Osteoblast (primary cell): ENCODE measurements at regions not wholly inside any gene's neighbourhood (a gene's known extent, or its start where the extent isn't known, plus 50 kb on each side); places are given as distances from the start of the nearest gene placed in this dataset.
A peak's percentile ranks its signal among the peaks of the same experiment; 100 is the strongest.

Experiments
- DNase-seq: peaks from one replicate; pipeline ENCODE4 v3.0.0; 2011; ENCODE audit warnings: low spot score, mixed read lengths; ENCODE audit not compliant: insufficient read length; ENCODE audit errors: missing footprints
- H2AFZ ChIP-seq: 2 replicates; pipeline ENCODE4 v1.6.0; 2011; ENCODE audit warnings: mild to moderate bottlenecking, low read length
- H3K27ac ChIP-seq: 2 replicates; pipeline ENCODE4 v1.5.1; 2011; ENCODE audit warnings: mild to moderate bottlenecking, low read depth, low read length, moderate library complexity
- H3K27me3 ChIP-seq: 2 replicates; pipeline ENCODE4 v1.6.0; 2012; ENCODE audit warnings: mild to moderate bottlenecking, control low read depth, inconsistent platforms, low read length, moderate library complexity; ENCODE audit not compliant: insufficient read depth
- H3K36me3 ChIP-seq: 2 replicates; pipeline ENCODE4 v1.5.1; 2011; ENCODE audit warnings: mild to moderate bottlenecking, low read length, control low read depth, moderate library complexity; ENCODE audit not compliant: insufficient read depth
- H3K4me1 ChIP-seq: 2 replicates; pipeline ENCODE4 v1.5.1; 2011; ENCODE audit warnings: mild to moderate bottlenecking, low read length, control low read depth, moderate library complexity; ENCODE audit not compliant: insufficient read depth
- H3K4me2 ChIP-seq: 2 replicates; pipeline ENCODE4 v1.6.0; 2011; ENCODE audit warnings: mild to moderate bottlenecking, low read length; ENCODE audit not compliant: insufficient read depth
- H3K4me3 ChIP-seq: fragments of 200-600 bp; sonication (generic); 3 replicates; pipeline ENCODE4 v1.5.1; 2012; ENCODE audit warnings: mild to moderate bottlenecking, low read length, inconsistent platforms; ENCODE audit not compliant: insufficient read depth
- H3K79me2 ChIP-seq: 2 replicates; pipeline ENCODE4 v1.6.0; 2012; ENCODE audit warnings: mild to moderate bottlenecking, low read length, control low read depth, inconsistent platforms; ENCODE audit not compliant: insufficient read depth
- H3K9me3 ChIP-seq: 2 replicates; pipeline ENCODE4 v1.5.1; 2011; ENCODE audit warnings: low read depth, low read length, control low read depth
- H4K20me1 ChIP-seq: 2 replicates; pipeline ENCODE4 v1.6.0; 2012; ENCODE audit warnings: mild to moderate bottlenecking, low read length, control low read depth; ENCODE audit not compliant: insufficient read depth
- CTCF ChIP-seq: IDR thresholded peaks from 2 replicates; pipeline ENCODE4 v1.5.1; 2011; ENCODE audit warnings: mild to moderate bottlenecking, low read depth, low read length, moderate library complexity; ENCODE audit errors: extremely low read depth

GRCh38 chr18:44597797-44598196, 82.9 kb upstream of the SETBP1 start:
- no peak overlapping the region for H3K4me2 ChIP-seq
- no peaks in the 10 kb centered on the region for H4K20me1 ChIP-seq
- H3K36me3 ChIP-seq, result no peaks in the 10 kb centered on the region
- peaks cover 42% of the 10 kb centered on the region for H3K4me1 ChIP-seq
- no peak for TF ChIP-seq CTCF
- H2AFZ ChIP-seq, result no peak overlapping the region
- H3K4me3 ChIP-seq, result no peak overlapping the region
- H3K27me3 ChIP-seq, result no peaks in the 10 kb centered on the region
- H3K9me3 ChIP-seq, result no peaks in the 10 kb centered on the region
- no peak overlapping the region for H3K27ac ChIP-seq
- no peak for DNase-seq
- no peaks in the 10 kb centered on the region for H3K79me2 ChIP-seq

- Histone ChIP-seq H3K4me1 (peaks cover 43% of the 10 kb centered on the region), H3K36me3 (no peaks in the 10 kb centered on the region), H3K27me3 (no peaks in the 10 kb centered on the region), H3K4me2 (no peak overlapping the region), H2AFZ (no peak overlapping the region), H3K79me2 (no peaks in the 10 kb centered on the region), H3K4me3 (no peak overlapping the region), H3K27ac (no peak overlapping the region), H3K9me3 (no peaks in the 10 kb centered on the region), H4K20me1 (no peaks in the 10 kb centered on the region)
- no peak for TF ChIP-seq CTCF
- DNase-seq, result no peak
These were observed 82.2 kb upstream of the SETBP1 start for GRCh38 chr18:44598514-44598913.

- H3K4me3 ChIP-seq, result no peak overlapping the region
- H2AFZ ChIP-seq, result no peak overlapping the region
- no peaks in the 10 kb centered on the region for H4K20me1 ChIP-seq
- H3K9me3 ChIP-seq, result no peaks in the 10 kb centered on the region
- H3K4me1 ChIP-seq, result peaks cover 43% of the 10 kb centered on the region
- H3K27me3 ChIP-seq, result no peaks in the 10 kb centered on the region
- H3K4me2 ChIP-seq, result peak overlapping the region; percentile 32
- DNase-seq, result no peak
- H3K27ac ChIP-seq, result peak overlapping the region; percentile 4
- no peak for TF ChIP-seq CTCF
- no peaks in the 10 kb centered on the region for H3K79me2 ChIP-seq
- no peaks in the 10 kb centered on the region for H3K36me3 ChIP-seq
These were observed 81.3 kb upstream of the SETBP1 start for GRCh38 chr18:44599412-44599811.

- no peak overlapping the region for H2AFZ ChIP-seq
- no peaks in the 10 kb centered on the region for H3K36me3 ChIP-seq
- H4K20me1 ChIP-seq, result no peaks in the 10 kb centered on the region
- peaks cover 31% of the 10 kb centered on the region for H3K4me1 ChIP-seq
- H3K9me3 ChIP-seq, result no peaks in the 10 kb centered on the region
- no peaks in the 10 kb centered on the region for H3K27me3 ChIP-seq
- peak overlapping the region; percentile 66 for H3K27ac ChIP-seq
- H3K4me3 ChIP-seq, result no peak overlapping the region
- peak; percentile 65 for DNase-seq
- no peaks in the 10 kb centered on the region for H3K79me2 ChIP-seq
- peak overlapping the region; percentile 16 for H3K4me2 ChIP-seq
- TF ChIP-seq CTCF, result no peak
These were observed 79.2 kb upstream of the SETBP1 start for GRCh38 chr18:44601447-44601846.
